ENCODE measurements at regions not wholly inside any gene's neighbourhood (a gene's known extent, or its start where the extent isn't known, plus 50 kb on each side); places are given as distances from the start of the nearest gene placed in this dataset.

DNA sequence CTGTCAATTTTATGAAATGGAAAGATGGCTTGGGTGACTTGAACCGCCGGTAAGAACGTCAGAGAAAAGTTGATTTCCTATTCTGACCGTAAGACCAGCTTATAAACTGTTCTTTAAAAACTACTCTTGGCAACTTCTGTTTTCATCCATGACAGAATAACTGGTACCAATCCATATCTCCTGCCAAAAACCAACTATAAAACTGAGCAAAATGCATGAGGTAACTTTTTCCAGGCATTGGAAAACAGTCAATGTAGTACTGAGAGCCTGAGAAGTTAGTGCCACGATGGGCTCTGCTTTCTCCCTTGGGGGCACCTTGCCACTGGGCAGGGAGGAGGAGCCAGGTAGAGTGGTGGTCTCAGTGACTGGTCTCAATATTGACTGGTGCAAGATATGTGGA lies 615.2 kb upstream of the TBL1XR1 start (continued):
- no peak for TF ChIP-seq RNF2 (IDR thresholded peaks at IDR 0.05; ENCODE audit: borderline replicate concordance, low read depth, low read length, missing control alignments, poor library complexity, severe bottlenecking)
